ENCODE measurements at regions not wholly inside any gene's neighbourhood (a gene's known extent, or its start where the extent isn't known, plus 50 kb on each side); places are given as distances from the start of the nearest gene placed in this dataset.
"Not testable (repeated sequence)": the region's sequence is repeated elsewhere in the genome, so short reads cannot be mapped to it uniquely, and the experiment has no call there.

- peak overlapping the region; percentile 59; the same call in 1 of the 2 replicates for H3K4me3 Mint-ChIP-seq
- H3K9me3 Mint-ChIP-seq = peaks cover 19% of the 10 kb centered on the region
- no peak for TF ChIP-seq CTCF (IDR thresholded peaks at IDR 0.05)
- no peaks in the 10 kb centered on the region; the same call in 1 of the 2 replicates for H3K4me1 Mint-ChIP-seq (ENCODE audit: low read depth)
- peaks cover 10% of the 10 kb centered on the region for H3K36me3 Mint-ChIP-seq (ENCODE audit: low read depth)
- DNase-seq = no peak
- no peaks in the 10 kb centered on the region; the same call in 1 of the 2 replicates for H3K27me3 Mint-ChIP-seq (ENCODE audit: insufficient read depth)
- peak overlapping the region; percentile 86; the same call in 1 of the 2 replicates for H3K27ac Mint-ChIP-seq
These were observed 1098.6 kb downstream of the TAF11L14 start for GRCh38 chr5:18732556-18733479.

GRCh38 chr5:18736051-18736398 is 1101.8 kb downstream of the TAF11L14 start:
- DNase-seq = no peak
- no peaks in the 10 kb centered on the region; the same call in 1 of the 2 replicates for H3K4me1 Mint-ChIP-seq (ENCODE audit: low read depth)

GRCh38 chr5:18736736-18737135 is 1102.5 kb downstream of the TAF11L14 start:
- not testable (repeated sequence) for H3K27me3 Mint-ChIP-seq (ENCODE audit: insufficient read depth)

More at GRCh38 chr5:18736051-18736398, 1101.8 kb downstream of the TAF11L14 start:
- no peak for TF ChIP-seq CTCF (IDR thresholded peaks at IDR 0.05)
- no peaks in the 10 kb centered on the region; the same call in 1 of the 2 replicates for H3K27me3 Mint-ChIP-seq (ENCODE audit: insufficient read depth)
- H3K9me3 Mint-ChIP-seq = peaks cover 25% of the 10 kb centered on the region
- H3K36me3 Mint-ChIP-seq (ENCODE audit: low read depth) = peaks cover 10% of the 10 kb centered on the region
- no peak overlapping the region; the same call in 1 of the 2 replicates for H3K27ac Mint-ChIP-seq
- H3K4me3 Mint-ChIP-seq = no peak overlapping the region; the same call in 1 of the 2 replicates

GRCh38 chr5:18740301-18740700 is 1106.0 kb downstream of the TAF11L14 start:
- no peak overlapping the region; the same call in 1 of the 2 replicates for H3K4me3 Mint-ChIP-seq
- H3K36me3 Mint-ChIP-seq (ENCODE audit: low read depth) = no peaks in the 10 kb centered on the region
- H3K4me1 Mint-ChIP-seq (ENCODE audit: low read depth) = no peaks in the 10 kb centered on the region; the same call in 1 of the 2 replicates
- DNase-seq = no peak
- no peaks in the 10 kb centered on the region; the same call in 1 of the 2 replicates for H3K27me3 Mint-ChIP-seq (ENCODE audit: insufficient read depth)
- H3K9me3 Mint-ChIP-seq = peaks cover 6% of the 10 kb centered on the region
- no peak for TF ChIP-seq CTCF (IDR thresholded peaks at IDR 0.05)
- H3K27ac Mint-ChIP-seq = no peak overlapping the region

More at GRCh38 chr5:18736736-18737135, 1102.5 kb downstream of the TAF11L14 start:
- not testable (repeated sequence) for H3K36me3 Mint-ChIP-seq (ENCODE audit: low read depth); DNase-seq; H3K4me1 Mint-ChIP-seq (ENCODE audit: low read depth)
- H3K4me3 Mint-ChIP-seq = peak overlapping the region; percentile 33; the same call in 1 of the 2 replicates
- H3K9me3 Mint-ChIP-seq = peaks cover 25% of the 10 kb centered on the region
- peak overlapping the region; percentile 1; the same call in 1 of the 2 replicates for H3K27ac Mint-ChIP-seq

- DNase-seq = no peak
- H3K4me3 Mint-ChIP-seq = no peak overlapping the region
These were observed 1108.6 kb downstream of the TAF11L14 start for GRCh38 chr5:18742830-18743229.

More at GRCh38 chr5:18742830-18743229, 1108.6 kb downstream of the TAF11L14 start:
- H3K9me3 Mint-ChIP-seq = peaks cover 13% of the 10 kb centered on the region
- H3K4me1 Mint-ChIP-seq (ENCODE audit: low read depth) = peaks cover 11% of the 10 kb centered on the region
- H3K27ac Mint-ChIP-seq = no peak overlapping the region
- TF ChIP-seq CTCF (IDR thresholded peaks at IDR 0.05) = no peak
- no peaks in the 10 kb centered on the region for H3K36me3 Mint-ChIP-seq (ENCODE audit: low read depth)
- no peaks in the 10 kb centered on the region for H3K27me3 Mint-ChIP-seq (ENCODE audit: insufficient read depth)
